HG03045 (cell line): ENCODE measurements at regions not wholly inside any gene's neighbourhood (a gene's known extent, or its start where the extent isn't known, plus 50 kb on each side); places are given as distances from the start of the nearest gene placed in this dataset.
"Not testable (repeated sequence)": the region's sequence is repeated elsewhere in the genome, so short reads cannot be mapped to it uniquely, and the experiment has no call there.

Experiments
- ATAC-seq: cut with Tn5 transposase; IDR thresholded peaks from one replicate; pipeline ENCODE4 v1.9.1; 2021; ENCODE audit warnings: mild to moderate bottlenecking, moderate library complexity; ENCODE audit not compliant: unreplicated experiment

DNA sequence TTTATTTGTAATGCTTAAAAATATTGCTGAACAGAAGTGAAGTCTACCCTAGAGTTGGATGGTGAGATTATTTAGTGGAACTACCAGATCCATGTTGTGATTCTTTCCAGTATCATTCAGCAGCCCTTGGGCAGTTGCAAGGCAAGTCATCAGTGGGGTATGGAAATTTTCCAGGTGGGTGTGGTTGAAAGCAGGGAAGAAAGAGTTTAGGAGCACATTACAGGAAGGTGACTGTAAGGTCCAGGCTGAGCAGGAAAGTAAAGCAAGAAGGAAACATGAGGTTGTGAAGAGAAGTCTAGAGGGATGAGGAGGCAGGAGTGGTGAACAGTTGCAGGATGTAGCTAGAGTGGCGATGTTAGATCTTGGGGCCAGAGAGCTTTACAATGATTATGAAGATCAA lies 178.0 kb upstream of the ROPN1B start:
- ATAC-seq = not testable (repeated sequence)

DNA sequence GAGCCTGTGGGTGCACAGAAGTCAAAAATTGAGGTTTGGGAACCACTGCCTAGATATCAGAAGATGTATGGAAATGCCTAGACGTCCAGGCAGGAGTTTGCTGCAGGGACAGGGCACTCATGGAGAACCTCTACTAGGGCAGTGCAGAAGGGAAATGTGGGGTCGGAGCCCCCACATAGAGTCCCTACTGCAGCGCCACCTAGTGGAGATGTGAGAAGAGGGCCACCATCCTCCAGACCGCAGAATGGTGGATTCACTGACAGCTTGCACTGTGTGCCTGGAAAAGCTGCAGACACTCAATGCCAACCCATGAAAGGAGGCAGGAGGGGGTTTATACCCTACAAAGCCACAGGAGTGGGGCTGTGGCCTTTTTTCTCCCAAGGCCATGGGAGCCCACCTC lies 159.0 kb upstream of the ROPN1B start:
- not testable (repeated sequence) for ATAC-seq

DNA sequence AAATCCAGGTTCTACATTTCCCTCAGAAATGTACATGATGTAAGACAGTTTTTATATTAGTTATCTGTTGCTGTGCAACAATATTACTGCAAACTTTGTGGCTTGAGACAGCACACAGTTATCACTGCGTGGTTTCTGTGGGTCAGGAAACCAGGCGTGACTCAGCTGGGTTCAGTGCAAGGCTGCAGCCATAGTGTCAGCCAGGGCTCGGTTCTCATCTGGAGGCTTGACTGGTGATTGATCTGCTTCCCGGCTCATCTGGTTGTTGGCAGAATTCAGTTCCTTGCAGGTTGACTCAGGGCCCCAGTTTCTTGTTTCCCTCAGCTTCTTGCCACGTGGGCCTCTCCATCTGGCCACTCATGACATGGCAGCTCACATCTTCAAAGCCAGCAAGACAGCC lies 146.8 kb upstream of the ROPN1B start:
- ATAC-seq = not testable (repeated sequence)

DNA sequence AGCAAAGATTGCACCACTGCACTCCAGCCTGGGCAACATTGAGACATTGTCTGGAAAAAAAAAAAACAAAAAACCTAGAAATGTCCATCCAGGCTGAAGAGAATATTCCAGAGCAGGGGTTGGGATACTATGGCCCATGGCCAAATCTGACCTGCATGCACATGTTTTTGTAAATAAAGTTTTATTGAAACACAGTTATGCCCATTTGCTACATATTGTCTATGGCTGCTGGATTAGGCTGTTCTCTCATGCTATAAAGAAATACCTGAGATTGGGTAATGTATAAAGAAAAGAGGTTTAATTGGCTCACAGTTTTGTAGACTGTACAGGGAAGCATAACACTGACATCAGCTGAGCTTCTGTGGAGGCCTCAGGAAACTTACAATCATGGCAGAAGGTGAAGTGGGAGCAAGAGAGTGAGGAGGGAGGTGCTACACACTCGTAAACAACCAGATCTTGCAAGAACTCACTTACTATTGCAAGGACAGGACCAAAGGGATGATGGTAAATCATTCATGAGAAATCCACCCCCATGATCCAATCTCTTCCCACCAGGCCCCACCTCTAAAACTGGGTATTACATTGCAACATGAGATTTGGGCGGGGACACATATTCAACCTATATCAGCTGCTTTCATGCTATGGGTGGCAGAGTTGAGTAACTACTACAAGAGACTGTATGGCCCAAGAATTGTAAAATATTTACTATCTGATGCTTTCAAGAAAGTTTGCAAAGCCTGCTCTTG lies 137.8 kb upstream of the ROPN1B start:
- not testable (repeated sequence) for ATAC-seq

DNA sequence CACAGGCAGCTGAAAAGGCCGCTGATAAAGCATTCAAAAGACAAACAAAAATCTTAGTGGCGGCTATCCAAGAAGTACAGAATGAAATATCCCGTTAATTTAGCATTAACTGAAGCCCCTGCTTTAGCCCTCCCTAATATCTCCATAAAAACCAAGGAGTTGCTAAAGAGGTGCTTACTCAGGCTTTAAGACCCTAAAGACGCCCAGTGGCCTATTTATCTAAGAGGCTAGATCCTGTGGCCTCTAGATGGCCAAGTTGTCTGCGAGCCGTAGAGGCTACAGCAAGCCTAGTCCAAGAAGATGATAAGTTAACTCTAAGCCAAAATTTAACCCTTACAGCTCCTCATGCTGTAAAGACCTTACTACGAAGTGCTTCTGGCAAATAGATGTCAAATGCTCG lies 133.4 kb upstream of the ROPN1B start:
- ATAC-seq = not testable (repeated sequence)

DNA sequence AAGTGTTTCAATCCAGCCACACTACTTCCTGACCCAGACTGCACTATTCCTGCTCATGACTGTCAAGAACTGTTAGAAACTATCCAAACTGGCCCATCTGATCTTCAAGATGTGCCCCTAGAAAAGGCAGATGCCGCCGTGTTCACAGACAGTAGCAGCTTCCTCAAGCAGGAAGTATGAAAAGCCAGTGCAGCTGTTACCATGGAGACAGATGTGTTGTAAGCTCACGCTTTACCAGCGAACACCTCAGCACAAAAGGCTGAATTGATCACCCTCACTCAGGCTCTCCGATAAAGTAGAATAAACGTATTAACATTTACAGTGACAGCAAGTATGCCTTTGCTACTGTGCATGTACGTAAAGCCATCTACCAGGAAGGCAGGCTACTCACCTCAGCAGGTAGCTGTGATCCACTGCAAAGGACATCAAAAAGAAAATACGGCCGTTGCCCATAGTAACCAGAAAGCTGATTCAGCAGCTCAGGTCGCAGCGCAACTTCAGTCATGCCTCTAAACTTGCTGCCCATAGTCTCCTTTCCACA lies 132.9 kb upstream of the ROPN1B start:
- not testable (repeated sequence) for ATAC-seq

DNA sequence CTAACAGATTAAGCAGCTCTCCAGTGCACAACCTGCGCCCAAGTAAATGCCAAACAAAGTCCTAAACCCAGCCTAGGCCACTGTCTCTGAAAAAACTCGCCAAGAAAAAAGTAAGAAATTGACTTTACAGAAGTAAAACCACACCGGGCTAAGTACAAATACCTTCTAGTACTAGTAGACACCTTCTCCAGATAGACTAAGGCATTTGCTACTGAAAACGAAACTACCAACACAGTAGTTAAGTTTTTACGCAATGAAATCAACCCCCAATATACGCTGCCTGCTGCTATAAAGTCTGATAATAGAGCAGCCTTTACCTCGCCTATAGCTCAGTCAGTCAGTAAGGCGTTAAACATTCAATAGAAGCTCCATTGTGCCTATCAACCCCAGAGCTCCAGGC lies 132.2 kb upstream of the ROPN1B start:
- not testable (repeated sequence) for ATAC-seq

DNA sequence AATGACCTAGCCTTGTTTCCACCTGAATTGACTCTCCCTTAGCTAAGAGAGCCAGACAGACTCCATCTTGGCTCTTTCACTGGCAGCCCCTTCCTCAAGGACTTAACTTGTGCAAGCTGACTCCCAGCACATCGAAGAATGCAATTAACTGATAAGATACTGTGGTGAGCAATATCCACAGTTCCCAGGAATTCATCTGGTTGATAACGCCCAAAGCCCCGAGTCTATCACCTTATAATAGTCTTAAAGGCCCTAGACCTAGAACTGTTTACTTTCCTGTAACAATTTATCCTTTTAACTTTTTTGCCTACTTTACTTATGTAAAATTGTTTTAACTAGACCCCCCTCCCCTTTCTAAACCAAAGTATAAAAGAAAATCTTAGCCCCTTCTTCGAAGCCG lies 130.1 kb upstream of the ROPN1B start:
- ATAC-seq = not testable (repeated sequence)

DNA sequence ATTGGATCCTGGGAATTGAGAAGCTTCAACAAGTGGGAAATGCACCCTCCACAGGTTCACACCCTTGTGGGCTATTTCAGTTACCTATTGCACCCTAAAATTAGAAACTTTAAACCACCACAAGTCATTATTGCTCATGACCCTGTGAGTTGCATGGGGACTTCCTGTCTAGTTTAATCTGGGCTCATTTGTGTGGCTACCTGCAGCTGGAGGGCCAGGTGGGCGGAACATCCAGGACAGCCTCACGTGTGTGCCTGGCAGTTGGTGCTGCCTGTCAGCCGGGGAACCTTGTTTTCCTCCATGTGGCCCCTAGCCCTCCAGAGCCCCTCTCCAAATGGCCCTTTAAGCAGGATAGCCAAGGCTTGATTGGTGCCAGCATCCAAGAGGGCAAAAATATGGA lies 128.5 kb upstream of the ROPN1B start:
- not testable (repeated sequence) for ATAC-seq

DNA sequence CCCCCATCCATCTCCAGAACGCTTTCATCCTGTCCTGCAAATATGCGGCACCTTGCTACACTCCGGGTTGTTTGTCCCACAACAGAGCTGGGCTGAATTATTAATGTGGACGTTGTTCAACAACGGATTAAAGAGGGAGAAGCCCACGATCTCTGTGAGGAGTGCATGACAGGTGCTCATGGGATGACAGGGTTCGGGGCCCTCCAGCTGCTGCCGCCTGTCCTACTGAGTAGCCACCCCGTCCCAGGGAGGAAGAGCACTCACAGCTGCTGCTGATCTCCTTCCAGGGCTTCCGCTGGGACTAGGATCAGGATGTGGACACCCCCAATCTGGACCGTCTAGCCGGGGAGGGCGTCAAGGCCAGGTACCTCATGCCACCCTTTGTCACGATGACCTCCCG lies 121.0 kb upstream of the ROPN1B start:
- ATAC-seq = not testable (repeated sequence)

DNA sequence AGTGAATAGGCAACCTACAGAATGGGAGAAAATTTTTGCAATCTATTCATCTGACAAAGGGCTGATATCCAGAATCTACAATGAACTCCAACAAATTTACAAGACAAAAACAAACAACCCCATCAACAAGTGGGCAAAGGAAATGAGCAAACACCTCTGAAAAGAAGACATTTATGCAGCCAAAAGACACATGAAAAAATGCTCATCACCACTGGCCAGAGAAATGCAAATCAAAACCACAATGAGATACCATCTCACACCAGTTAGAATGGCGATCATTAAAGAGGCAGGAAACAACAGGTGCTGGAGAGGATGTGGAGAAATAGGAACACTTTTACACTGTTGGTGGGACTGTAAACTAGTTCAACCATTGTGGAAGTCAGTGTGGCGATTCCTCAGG lies 114.0 kb upstream of the ROPN1B start:
- ATAC-seq = not testable (repeated sequence)

DNA sequence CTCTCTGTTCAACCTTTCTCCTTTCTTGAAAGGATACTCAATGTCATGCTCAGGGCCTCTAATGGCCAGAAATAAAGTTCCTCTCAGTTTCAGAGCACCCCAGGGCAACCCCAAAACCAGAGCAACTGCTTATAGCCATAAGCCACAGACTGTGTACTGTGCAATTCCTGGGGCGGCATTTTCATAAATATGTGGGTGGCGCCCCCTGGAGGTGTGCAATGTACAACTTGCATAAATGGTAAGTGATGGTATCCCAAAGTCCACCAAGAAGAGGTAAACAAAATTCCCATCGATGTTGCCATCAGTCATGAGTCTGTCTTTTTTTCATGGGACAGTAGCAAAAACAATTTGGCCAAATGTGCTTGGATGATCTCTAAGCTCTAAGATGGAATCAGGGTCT lies 108.4 kb upstream of the ROPN1B start:
- not testable (repeated sequence) for ATAC-seq

DNA sequence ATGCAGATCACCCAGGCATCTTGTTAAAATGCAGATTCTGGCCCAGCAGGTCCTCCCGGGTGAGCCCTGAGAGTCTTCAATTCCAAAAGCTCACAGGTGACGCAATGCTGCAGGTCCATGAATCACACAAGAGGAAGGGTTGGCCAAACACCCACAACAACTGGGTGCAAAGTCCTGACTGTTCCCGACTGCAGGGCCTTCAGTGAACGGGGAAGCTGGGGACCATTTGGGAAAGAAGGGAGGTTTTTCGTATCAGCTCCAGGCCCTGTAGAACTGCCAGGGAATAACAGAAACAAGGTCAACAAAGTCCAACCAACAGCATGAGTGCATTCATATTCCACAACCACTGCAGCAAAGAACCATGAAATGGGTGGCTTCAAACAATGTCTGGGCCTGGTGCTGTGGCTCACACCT lies 106.1 kb upstream of the ROPN1B start:
- not testable (repeated sequence) for ATAC-seq

DNA sequence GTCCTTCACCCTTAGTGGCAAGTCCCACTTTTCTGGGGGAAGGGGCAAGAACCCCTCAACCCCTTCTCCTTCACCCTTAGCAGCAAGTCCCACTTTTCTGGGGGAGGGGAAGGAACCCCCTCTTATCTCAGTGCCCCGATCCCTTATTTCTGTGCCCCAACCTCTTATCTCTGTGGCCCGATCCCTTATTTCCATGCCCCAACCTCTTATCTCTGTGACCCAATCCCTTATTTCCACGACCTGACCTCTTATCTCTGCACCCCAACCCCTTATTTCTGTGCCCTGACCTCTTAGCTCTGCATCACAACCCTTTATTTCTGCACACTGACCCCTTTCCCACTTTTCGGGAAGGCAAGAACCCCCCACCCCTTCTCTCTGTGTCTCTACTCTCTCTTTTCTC lies 104.4 kb upstream of the ROPN1B start:
- not testable (repeated sequence) for ATAC-seq

DNA sequence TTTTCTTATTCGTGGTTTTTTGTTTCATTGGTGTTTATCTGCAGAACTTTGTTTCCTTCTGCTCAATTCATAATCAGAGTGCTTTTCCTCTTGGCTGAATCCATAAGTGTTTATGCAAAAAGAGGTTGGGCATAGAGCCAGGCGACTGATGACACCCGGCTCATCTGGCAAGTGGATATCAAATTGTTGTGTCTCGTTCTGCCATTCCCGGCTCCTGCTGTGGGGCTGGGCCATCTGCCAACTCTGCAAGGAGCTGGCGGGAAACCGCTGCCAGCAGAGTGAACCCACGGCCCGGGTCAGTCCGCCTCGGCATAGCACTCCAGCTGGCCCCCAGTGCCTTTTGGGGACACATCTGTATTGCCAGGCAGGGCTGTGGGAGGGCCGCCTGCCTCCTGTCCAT lies 83.0 kb upstream of the ROPN1B start:
- not testable (repeated sequence) for ATAC-seq

DNA sequence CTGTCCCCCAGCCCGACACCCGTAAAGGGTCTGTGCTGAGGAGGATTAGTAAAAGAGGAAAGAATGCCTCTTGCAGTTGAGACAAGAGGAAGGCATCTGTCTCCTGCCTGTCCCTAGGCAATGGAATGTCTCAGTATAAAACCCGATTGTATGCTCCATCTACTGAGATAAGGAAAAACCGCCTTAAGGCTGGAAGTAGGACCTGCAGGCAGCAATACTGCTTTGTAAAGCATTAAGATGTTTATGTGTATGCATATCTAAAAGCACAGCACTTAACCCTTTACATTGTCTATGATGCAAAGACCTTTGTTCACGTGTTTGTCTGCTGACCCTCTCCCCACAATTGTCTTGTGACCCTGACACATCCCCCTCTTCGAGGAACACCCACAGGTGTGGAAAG lies 69.8 kb upstream of the ROPN1B start:
- not testable (repeated sequence) for ATAC-seq

DNA sequence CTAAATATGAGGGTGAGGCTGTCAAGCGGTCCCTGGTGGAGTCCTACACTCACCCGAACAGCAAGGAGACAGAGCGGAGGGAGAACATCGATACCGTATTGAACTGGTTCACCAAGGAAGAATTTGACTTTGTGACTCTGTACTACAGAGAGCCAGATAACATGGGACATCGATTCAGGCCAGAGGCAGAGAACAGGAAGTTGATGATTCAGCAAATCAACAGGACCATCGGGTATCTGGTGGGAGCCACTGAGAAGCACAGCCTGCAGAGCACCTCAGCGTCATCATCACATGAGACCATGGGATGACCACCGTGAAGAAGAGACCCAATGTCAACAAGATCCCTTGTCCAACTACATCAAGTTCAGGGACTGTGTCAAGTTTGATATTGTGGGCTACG lies 67.5 kb upstream of the ROPN1B start:
- ATAC-seq = not testable (repeated sequence)

DNA sequence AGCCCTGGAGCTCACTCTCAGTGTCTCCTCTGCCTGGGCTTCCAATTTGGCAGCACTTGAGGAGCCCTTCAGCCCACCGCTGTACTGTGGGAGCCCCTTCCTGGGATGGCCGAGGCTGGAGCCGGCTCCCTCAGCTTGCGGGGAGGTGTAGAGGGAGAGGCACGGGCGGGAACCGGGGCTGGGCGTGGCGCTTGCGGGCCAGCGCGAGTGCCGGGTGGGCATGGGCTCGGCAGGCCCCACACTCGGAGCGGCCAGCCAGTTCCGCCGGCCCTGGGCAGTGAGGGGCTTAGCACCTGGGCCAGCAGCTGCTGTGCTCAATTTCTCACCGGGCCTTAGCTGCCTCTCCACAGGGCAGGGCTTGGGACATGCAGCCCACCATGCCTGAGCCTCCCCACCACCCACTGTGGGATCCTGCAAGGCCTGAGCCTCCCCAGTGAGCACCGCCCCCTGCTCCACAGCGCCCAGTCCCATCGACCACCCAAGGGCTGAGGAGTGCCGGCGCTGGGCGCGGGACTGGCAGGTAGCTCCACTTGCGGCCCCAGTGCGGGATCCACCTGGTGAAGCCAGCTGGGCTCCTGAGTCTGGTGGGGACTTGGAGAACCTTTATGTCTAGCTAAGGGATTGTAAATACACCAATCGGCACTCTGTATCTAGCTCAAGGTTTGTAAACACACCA lies 65.1 kb upstream of the ROPN1B start:
- ATAC-seq = not testable (repeated sequence)

DNA sequence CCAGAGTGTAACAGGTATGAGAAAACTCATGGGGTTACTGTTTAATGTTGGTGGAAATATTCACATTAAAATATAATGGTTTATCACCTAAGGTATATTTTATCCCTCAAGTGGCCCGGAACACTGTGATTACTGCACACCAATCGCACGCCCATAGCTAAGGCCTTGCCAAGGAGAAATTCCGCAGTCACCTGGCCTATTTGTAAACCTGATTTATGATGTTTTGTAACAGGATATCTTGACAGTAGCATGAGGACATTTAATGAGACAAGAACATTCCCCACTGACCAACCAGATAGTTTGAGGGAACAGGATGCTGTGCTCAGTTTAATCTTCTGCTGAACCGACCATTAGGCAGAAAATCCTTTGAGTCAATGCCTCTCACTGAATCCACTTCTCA lies 61.7 kb upstream of the ROPN1B start:
- not testable (repeated sequence) for ATAC-seq

DNA sequence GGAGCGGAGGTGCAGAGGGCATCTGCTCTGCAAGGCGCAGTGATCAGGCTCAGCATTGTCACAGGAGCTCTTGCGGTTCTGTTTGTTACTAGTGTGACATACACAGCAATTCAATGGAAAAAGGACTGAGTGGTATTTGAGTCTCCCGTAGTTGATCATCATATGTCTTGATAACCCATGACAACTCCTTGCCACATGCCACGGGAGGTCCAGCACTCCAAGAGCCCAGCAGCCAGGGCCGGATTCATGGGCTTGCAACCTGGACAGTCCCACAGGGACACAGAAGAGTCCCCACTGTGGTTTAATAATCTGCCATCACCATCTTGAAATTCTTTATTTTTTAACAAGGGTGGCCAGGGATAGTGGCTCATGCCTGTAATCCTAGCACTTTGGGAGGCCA lies 58.1 kb upstream of the ROPN1B start:
- ATAC-seq = not testable (repeated sequence)

DNA sequence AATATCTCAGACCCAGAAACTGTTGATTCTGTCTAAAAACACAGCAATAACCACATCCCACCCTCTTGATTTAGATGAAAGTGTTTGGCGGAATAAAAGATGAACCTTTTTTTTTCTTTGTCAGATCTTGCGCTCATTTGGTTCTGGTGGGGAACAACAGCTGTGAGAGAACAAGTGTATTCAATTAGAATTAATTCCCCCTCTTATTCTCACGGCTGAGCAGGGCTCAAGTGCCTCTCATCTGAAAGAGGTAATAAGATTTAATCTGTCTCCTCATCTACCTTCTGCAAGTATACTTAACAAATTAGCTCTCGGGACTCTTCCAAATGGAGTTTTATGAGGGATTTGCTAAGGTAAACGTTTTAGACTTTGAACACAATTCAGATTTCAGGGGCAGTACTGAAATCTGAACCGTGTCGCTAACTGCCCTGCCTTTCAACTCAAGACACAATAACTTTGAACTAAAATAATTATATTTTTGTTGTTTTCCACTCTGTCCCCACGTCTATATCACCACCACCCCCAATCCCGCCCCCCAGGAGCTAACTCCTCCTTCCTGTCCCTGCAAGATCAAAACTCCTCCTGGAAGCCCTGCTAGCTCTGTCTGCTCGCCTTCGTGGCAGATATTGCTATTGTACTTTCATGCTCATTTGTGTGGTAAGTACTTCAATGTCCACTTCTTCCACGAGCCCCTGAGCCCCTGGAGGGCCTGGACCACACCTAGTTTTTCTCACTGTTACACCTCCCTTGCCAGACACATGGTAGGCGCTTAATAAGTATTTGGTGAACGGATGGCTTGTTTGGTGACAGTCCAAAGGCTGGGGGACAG lies 54.2 kb upstream of the ROPN1B start:
- ATAC-seq = not testable (repeated sequence)
